Ovary (tissue), 3 donors: ENCODE measurements at regions not wholly inside any gene's neighbourhood (a gene's known extent, or its start where the extent isn't known, plus 50 kb on each side); places are given as distances from the start of the nearest gene placed in this dataset.

ENCODE experiments used
- EP300 ChIP-seq: sonication (generic); formaldehyde crosslinking; IDR thresholded peaks from one replicate; pipeline ENCODE4 v1.6.1; 2017; ENCODE audit warnings: antibody characterized with exemption
- TF ChIP-seq, protein P1 (sequence below), 3 donors: fragments of 450-650 bp in 2 of 3; fragments of 200-600 bp in 1 of 3; IDR thresholded peaks; one replicate each; pipeline versions ENCODE4 v1.5.1 to v1.8.0; 2016 to 2022; ENCODE audit warnings: antibody characterized with exemption in 3 of 3, mild to moderate bottlenecking in 1 of 3
- donor health status: DM: no; HTN: no; CAD: no.

DNA sequence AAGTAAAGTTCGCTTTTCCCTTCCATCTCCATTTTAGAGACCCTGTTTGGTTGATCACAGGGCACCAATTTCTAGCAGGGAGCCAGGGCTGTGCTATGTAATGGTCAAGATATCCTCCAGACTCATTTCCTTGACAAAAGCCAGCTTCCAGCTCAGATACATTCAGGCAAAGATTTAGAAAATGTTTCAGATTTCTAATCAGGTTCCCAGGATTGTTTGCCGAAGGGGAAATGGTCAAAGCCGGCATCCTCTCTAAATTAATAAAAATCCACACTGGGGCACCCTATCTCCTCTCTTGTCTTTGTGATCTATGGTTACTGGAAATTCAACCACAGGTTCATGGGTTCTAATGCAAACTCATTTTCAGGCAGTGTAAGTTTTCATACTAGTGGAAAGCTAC, 686.8 kb upstream of the KIF2B start:
- TF ChIP-seq, protein P1, sequence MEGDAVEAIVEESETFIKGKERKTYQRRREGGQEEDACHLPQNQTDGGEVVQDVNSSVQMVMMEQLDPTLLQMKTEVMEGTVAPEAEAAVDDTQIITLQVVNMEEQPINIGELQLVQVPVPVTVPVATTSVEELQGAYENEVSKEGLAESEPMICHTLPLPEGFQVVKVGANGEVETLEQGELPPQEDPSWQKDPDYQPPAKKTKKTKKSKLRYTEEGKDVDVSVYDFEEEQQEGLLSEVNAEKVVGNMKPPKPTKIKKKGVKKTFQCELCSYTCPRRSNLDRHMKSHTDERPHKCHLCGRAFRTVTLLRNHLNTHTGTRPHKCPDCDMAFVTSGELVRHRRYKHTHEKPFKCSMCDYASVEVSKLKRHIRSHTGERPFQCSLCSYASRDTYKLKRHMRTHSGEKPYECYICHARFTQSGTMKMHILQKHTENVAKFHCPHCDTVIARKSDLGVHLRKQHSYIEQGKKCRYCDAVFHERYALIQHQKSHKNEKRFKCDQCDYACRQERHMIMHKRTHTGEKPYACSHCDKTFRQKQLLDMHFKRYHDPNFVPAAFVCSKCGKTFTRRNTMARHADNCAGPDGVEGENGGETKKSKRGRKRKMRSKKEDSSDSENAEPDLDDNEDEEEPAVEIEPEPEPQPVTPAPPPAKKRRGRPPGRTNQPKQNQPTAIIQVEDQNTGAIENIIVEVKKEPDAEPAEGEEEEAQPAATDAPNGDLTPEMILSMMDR (IDR thresholded peaks at IDR 0.05): no peak
- no peak for TF ChIP-seq EP300
